Breast epithelium (tissue), 3 donors: ENCODE measurements at regions not wholly inside any gene's neighbourhood (a gene's known extent, or its start where the extent isn't known, plus 50 kb on each side); places are given as distances from the start of the nearest gene placed in this dataset.
"Not testable (repeated sequence)": the region's sequence is repeated elsewhere in the genome, so short reads cannot be mapped to it uniquely, and the experiment has no call there.

Experiments used
- POLR2A ChIP-seq: fragments of 450-650 bp; IDR thresholded peaks from one replicate; pipeline ENCODE4 v1.6.1; 2016; ENCODE audit warnings: antibody characterized with exemption, mild to moderate bottlenecking, moderate library complexity
- POLR2AphosphoS5 ChIP-seq, 3 donors: sonication (generic); formaldehyde crosslinking; IDR thresholded peaks; one replicate each; pipeline ENCODE4 v1.6.1; 2017; ENCODE audit warnings: antibody characterized with exemption in 3 of 3
- TF ChIP-seq, protein P1 (sequence below), 3 donors: fragments of 450-650 bp; IDR thresholded peaks; one replicate each; pipeline ENCODE4 v1.5.1; 2016 to 2017; ENCODE audit warnings: antibody characterized with exemption in 3 of 3, mild to moderate bottlenecking in 3 of 3, moderate library complexity in 3 of 3

DNA sequence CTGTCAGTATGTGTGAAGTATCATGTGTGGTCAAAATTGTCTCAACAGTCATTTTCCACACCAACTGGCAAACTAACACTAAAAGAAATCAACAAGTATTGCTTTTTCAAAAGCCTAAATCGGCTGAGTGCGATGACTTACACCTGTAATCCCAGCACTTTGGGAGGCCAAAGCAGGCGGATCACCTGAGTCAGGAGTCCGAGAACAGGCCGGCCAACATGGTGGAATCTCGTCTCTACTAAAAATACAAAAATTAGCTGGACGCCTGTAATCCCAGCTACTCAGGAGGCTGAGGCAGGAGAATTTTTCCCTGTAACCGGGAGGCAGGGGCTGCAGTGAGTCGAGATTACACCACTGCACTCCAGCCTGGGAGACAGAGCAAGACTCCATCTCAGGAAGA is 100.3 kb upstream of the METTL9 start:
- not testable (repeated sequence) for TF ChIP-seq POLR2A; POLR2AphosphoS5 (IDR thresholded peaks at IDR 0.05)
- TF ChIP-seq, protein P1, sequence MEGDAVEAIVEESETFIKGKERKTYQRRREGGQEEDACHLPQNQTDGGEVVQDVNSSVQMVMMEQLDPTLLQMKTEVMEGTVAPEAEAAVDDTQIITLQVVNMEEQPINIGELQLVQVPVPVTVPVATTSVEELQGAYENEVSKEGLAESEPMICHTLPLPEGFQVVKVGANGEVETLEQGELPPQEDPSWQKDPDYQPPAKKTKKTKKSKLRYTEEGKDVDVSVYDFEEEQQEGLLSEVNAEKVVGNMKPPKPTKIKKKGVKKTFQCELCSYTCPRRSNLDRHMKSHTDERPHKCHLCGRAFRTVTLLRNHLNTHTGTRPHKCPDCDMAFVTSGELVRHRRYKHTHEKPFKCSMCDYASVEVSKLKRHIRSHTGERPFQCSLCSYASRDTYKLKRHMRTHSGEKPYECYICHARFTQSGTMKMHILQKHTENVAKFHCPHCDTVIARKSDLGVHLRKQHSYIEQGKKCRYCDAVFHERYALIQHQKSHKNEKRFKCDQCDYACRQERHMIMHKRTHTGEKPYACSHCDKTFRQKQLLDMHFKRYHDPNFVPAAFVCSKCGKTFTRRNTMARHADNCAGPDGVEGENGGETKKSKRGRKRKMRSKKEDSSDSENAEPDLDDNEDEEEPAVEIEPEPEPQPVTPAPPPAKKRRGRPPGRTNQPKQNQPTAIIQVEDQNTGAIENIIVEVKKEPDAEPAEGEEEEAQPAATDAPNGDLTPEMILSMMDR (IDR thresholded peaks at IDR 0.05), result not testable (repeated sequence)
